K562 (cell line): ENCODE measurements at regions not wholly inside any gene's neighbourhood (a gene's known extent, or its start where the extent isn't known, plus 50 kb on each side); places are given as distances from the start of the nearest gene placed in this dataset.

Source experiments
- CTCF ChIP-seq, 3 experiments: IDR thresholded peaks in 2 of 3; conservative IDR thresholded peaks in 1 of 3; 2 replicates each; pipeline ENCODE4 v1.5.1; 2011 to 2012; ENCODE audit warnings: low read length in 3 of 3, mild to moderate bottlenecking in 3 of 3, control low read depth in 2 of 3, improper control_type of control experiment in 1 of 3, inconsistent platforms in 1 of 3, low read depth in 1 of 3, mixed read lengths in 1 of 3, moderate library complexity in 1 of 3; ENCODE audit not compliant: insufficient read depth in 2 of 3
- VEZF1 ChIP-seq: fragments of 200-800 bp; sonication (Bioruptor generic); IDR thresholded peaks from 2 replicates; pipeline ENCODE4 v1.6.1; 2017; ENCODE audit warnings: missing genetic modification characterization, missing compliant biosample characterization
- ZKSCAN1 ChIP-seq: fragments of 150-350 bp; IDR thresholded peaks from 2 replicates; pipeline ENCODE4 v1.6.1; 2016; ENCODE audit warnings: low read depth, low read length
- TF ChIP-seq, protein P1 (sequence below): fragments of 250-450 bp; sonication (Bioruptor Pico); IDR thresholded peaks from 2 replicates; pipeline ENCODE4 v1.5.0; 2021; ENCODE audit warnings: mild to moderate bottlenecking, borderline replicate concordance
- TF ChIP-seq, protein P2 (sequence below): sonication (generic); formaldehyde crosslinking; IDR thresholded peaks from 2 replicates; pipeline ENCODE4 v1.9.0; 2022; ENCODE audit warnings: mild to moderate bottlenecking, missing genetic modification reagents

DNA sequence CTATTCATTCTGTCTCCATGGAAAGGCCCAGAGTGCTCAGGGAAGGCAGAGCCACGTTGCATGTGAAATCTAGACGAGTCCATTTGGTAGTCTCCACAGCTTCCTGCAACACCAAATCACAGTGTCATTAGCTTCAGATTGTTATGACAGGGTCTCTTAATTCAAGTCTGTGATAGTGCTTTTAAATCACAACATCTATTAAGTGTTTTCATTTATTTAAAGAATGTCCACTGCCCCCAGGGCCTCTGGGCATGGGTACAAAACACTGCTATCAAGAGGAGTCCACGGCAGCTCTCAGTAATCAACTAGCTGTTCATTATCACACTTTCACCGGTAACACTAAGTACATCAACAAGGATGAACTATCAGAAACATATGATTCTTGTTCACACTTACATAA lies 455.9 kb upstream of the JARID2 start:
- TF ChIP-seq VEZF1 (CRISPR knock-in tag) (no peak), CTCF (IDR thresholded peaks at IDR 0.05 in 2 of 3, conservative IDR thresholded peaks at IDR 0.05 in 1 of 3; ENCODE audit: insufficient read depth in 2 of 3, low read depth in 1 of 3, low read length in 3 of 3) (no peak), ZKSCAN1 (no peak)
- TF ChIP-seq, protein P1, sequence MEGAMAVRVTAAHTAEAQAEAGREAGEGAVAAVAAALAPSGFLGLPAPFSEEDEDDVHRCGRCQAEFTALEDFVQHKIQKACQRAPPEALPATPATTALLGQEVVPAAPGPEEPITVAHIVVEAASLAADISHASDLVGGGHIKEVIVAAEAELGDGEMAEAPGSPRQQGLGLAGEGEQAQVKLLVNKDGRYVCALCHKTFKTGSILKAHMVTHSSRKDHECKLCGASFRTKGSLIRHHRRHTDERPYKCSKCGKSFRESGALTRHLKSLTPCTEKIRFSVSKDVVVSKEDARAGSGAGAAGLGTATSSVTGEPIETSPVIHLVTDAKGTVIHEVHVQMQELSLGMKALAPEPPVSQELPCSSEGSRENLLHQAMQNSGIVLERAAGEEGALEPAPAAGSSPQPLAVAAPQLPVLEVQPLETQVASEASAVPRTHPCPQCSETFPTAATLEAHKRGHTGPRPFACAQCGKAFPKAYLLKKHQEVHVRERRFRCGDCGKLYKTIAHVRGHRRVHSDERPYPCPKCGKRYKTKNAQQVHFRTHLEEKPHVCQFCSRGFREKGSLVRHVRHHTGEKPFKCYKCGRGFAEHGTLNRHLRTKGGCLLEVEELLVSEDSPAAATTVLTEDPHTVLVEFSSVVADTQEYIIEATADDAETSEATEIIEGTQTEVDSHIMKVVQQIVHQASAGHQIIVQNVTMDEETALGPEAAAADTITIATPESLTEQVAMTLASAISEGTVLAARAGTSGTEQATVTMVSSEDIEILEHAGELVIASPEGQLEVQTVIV (CRISPR knock-in tag), result no peak
- TF ChIP-seq, protein P2, sequence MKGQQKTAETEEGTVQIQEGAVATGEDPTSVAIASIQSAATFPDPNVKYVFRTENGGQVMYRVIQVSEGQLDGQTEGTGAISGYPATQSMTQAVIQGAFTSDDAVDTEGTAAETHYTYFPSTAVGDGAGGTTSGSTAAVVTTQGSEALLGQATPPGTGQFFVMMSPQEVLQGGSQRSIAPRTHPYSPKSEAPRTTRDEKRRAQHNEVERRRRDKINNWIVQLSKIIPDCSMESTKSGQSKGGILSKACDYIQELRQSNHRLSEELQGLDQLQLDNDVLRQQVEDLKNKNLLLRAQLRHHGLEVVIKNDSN (CRISPR knock-in tag), result no peak
